Stimulated activated CD4-positive, alpha-beta T cell treated with anti-CD3 and anti-CD28 coated beads, Interleukin-15, amount 100 ng/mL, for 24 hours (primary cell): ENCODE measurements at regions not wholly inside any gene's neighbourhood (a gene's known extent, or its start where the extent isn't known, plus 50 kb on each side); places are given as distances from the start of the nearest gene placed in this dataset.
A peak's percentile ranks its signal among the peaks of the same experiment; 100 is the strongest.

Experiments
- DNase-seq: peaks from one replicate; pipeline ENCODE4 v3.0.0-alpha.2; 2020

- no peak for DNase-seq
Measured at GRCh38 chr2:172658945-172659344, 76.7 kb upstream of the RAPGEF4 start.

GRCh38 chr2:172662099-172662498 lies 73.5 kb upstream of the RAPGEF4 start:
- DNase-seq = no peak

- no peak for DNase-seq
Measured at GRCh38 chr2:172664766-172665165, 70.9 kb upstream of the RAPGEF4 start.

- no peak for DNase-seq
Measured at GRCh38 chr2:172667581-172668325, 67.9 kb upstream of the RAPGEF4 start.

- DNase-seq = no peak
Measured at GRCh38 chr2:172671501-172671900, 64.1 kb upstream of the RAPGEF4 start.

GRCh38 chr2:172672114-172672513 lies 63.5 kb upstream of the RAPGEF4 start:
- no peak for DNase-seq

- no peak for DNase-seq
Measured at GRCh38 chr2:172673056-172673683, 62.5 kb upstream of the RAPGEF4 start.

- peak; percentile 62 for DNase-seq
Measured at GRCh38 chr2:172674034-172674967, 61.3 kb upstream of the RAPGEF4 start.

GRCh38 chr2:172674968-172675303 lies 60.7 kb upstream of the RAPGEF4 start:
- DNase-seq = no peak

GRCh38 chr2:172677363-172677762 lies 58.3 kb upstream of the RAPGEF4 start:
- no peak for DNase-seq

- DNase-seq = no peak
Measured at GRCh38 chr2:172680436-172681068, 55.1 kb upstream of the RAPGEF4 start.

GRCh38 chr2:172685467-172685866 lies 50.2 kb upstream of the RAPGEF4 start:
- DNase-seq = no peak
